HG03064 (cell line): ENCODE measurements at regions not wholly inside any gene's neighbourhood (a gene's known extent, or its start where the extent isn't known, plus 50 kb on each side); places are given as distances from the start of the nearest gene placed in this dataset.
"Not testable (repeated sequence)": the region's sequence is repeated elsewhere in the genome, so short reads cannot be mapped to it uniquely, and the experiment has no call there.

ENCODE experiments used
- ATAC-seq: cut with Tn5 transposase; IDR thresholded peaks from one replicate; pipeline ENCODE4 v1.9.1; 2021; ENCODE audit warnings: low read depth; ENCODE audit not compliant: unreplicated experiment

- ATAC-seq = no peak
Measured at GRCh38 chr21:20276954-20277353, 721.3 kb upstream of the NCAM2 start.

GRCh38 chr21:20283836-20284235 lies 714.4 kb upstream of the NCAM2 start:
- ATAC-seq = no peak

DNA sequence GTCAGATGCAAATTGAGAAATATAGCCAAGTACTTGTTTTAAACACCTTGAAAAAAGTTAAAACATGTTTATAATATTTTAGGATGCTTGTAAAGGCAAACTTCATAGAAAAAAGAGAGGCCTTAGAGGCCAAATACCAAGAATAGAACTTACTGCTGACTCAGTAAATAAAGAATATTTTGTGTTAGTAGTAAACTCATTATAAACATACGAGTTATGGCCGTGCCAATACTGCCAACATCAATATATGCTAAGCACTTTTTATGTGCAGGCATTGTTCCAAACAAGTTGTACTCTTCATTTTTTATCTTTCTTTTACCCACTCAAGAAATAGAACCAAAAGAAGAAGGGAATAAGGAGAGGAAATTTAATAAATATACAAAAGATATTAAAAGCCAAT lies 705.9 kb upstream of the NCAM2 start:
- ATAC-seq = no peak

GRCh38 chr21:20292854-20293253 lies 705.4 kb upstream of the NCAM2 start:
- not testable (repeated sequence) for ATAC-seq

- no peak for ATAC-seq
Measured at GRCh38 chr21:20301395-20301794, 696.8 kb upstream of the NCAM2 start.

DNA sequence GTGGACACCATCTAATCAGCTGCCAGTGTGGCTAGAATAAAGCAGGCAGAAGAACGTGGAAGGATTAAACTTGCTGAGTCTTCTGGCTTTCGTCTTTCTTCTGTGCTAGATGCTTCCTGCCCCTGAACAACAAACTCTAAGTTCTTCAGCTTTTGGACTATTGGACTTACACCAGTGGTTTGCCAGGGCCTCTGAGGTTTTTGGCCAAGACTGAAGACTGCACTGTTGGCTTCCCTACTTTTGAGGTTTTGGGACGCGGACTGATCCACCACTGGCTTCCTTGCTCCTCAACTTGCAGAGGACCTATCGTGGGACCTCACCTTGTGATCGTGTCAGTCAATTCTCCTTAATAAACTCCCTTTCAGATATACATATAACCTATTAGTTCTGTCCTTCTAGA lies 696.1 kb upstream of the NCAM2 start:
- ATAC-seq = no peak

DNA sequence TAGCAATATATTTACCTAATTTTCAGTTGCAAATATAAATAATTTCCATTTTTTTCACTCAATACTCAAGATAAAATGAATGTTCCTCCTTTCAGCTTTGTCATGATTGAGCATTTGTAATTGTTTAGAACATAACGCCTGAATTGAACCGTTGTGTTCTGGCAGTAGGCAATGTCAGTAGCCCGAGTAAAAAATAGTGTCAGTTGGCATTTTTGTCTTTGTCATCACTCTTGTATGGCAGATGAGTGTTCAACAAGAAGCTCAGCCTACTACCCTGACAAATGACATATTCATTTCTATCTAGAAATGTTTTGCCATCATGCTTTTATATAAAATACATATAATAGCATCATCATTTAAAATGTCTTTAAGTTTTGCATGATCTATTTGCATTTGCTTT lies 691.4 kb upstream of the NCAM2 start:
- no peak for ATAC-seq

GRCh38 chr21:20308586-20309315 lies 689.5 kb upstream of the NCAM2 start:
- ATAC-seq = no peak

DNA sequence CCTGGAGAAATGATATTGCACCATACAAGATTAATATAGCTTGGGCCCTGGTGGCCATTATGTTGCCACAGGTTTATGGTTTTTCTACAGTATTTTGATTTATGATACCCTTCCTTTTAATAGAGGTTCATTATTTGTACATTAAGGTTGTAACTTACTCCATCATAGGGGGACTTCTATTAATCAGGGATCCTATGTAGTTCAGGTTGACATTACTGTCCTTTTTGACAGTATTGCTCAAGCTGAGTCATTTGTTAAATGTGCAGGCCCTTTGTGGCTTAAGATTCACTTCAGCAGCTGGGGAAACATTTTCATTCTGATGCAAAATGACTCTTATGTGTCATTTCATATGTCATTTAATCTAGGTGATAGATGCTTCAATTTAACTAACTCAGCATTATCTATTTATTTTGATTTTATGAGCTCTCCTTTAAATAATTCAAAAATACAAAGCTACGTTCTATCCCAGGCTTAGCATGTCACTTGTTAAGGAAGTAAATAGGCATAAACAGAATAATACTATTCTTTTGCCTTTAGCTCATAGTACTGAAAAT lies 686.9 kb upstream of the NCAM2 start:
- no peak for ATAC-seq

- no peak for ATAC-seq
Measured at GRCh38 chr21:20313013-20313412, 685.2 kb upstream of the NCAM2 start.

DNA sequence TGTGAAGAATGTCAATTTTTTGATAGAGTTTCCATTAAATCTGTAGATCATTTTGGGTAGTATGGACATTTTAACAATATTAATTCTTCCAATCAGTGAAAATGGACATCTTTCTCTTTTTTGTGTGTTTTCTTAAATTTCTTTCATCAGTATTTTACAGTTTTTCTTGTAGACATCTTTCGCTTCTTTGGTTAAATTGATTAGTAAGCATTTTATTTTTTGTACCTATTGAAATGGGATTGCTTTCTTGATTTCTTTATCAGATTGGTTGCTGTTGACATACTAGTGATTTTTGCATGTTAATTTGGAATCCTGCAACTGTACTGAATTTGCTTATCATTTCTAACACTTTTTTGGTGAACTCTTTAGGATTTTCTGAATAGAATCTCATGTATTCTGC lies 683.2 kb upstream of the NCAM2 start:
- no peak for ATAC-seq

DNA sequence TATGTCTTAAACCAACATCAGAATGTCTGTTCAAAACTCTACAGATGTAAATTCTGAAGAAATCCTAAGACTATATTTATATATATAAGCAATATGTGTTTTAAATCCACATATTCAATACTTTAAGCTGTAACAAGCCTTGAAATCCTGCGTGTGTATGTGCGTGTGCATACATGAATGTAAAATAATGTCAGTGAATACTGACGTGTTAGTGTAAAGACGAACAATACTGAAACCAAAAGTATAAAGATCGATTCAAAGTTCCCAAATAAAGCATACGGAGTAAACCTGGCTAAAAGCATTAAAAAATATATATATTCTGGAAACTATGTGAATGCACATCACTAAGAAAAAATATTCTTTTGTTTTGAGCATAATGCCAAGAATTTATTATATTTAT lies 668.6 kb upstream of the NCAM2 start:
- no peak for ATAC-seq

DNA sequence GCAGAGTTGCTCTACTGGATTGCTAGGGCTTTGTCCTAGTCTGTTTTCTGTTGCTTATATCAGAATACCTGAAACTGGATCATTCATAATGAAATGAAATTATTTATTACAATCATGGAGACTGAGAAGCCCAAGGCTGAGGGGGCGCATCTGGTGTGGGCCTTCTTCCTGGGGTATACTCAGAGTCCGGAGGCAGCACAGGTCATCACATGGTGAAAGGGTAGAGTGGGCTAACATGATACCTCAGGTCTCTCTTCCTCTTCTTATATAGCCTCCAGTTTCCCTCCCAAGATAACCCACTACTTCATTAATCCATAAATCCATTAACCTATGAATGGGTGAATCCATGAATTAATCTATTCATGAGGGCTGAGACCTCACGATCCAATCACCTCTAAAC lies 667.6 kb upstream of the NCAM2 start:
- no peak for ATAC-seq

DNA sequence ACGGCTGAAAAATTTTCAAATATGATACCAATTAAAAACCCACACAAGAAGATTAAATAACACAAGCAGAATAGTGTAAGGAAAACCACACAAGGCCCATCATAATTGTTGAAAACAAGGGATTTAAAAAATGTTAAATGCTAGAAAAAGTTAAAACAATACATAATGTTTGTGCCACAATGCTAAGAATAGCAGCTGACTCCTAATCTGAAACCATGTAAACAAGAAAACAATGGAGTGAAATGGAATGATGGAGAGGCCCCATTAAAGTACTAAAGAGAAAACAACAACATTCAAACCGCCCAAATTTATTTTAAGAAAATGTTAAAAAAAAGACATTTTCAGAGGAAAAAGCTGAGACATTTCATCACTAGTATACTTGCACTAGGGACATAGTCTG lies 663.6 kb upstream of the NCAM2 start:
- no peak for ATAC-seq

GRCh38 chr21:20341431-20341830 lies 656.8 kb upstream of the NCAM2 start:
- ATAC-seq = no peak

- no peak for ATAC-seq
Measured at GRCh38 chr21:20343186-20343585, 655.0 kb upstream of the NCAM2 start.

DNA sequence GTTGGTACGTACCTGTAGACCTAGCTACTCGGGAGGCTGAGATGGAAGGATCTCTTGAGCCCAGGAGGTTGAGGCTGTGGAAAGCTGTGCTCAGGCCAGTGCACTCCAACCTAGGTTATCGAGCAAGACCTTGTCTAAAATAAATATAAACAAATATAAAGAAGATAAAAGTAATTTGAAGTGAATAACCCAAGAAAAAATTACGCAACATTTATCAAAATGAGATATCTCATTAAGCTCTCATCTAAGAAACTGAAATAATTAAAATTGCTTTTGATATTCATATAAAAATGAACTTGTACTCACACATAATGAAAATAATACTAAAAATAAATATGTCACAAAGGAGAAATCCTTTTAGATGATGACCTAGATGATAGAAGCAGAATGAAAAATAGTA lies 647.1 kb upstream of the NCAM2 start:
- no peak for ATAC-seq

- no peak for ATAC-seq
Measured at GRCh38 chr21:20353351-20353750, 644.9 kb upstream of the NCAM2 start.

GRCh38 chr21:20373031-20373430 lies 625.2 kb upstream of the NCAM2 start:
- no peak for ATAC-seq

DNA sequence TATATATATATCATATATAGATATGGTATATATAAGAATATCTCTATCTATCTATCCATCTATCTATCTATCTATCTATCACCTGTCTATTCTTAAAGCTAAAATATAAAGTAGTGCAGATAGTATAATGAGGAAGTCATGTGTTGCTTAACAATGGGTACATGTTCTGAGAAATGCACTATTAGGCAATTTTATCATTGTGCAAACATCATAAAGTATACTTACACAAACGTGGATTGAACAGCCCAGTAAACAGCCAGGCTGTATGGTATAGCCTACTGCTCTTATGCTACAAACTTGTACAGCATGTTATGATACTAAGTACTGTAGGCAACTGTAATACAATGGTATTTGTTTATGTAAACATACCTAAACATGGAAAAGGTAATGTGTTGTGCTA lies 621.0 kb upstream of the NCAM2 start:
- ATAC-seq = no peak

GRCh38 chr21:20388400-20388799 lies 609.8 kb upstream of the NCAM2 start:
- no peak for ATAC-seq

GRCh38 chr21:20396798-20397197 lies 601.4 kb upstream of the NCAM2 start:
- ATAC-seq = no peak

- ATAC-seq = no peak
Measured at GRCh38 chr21:20404915-20405314, 593.3 kb upstream of the NCAM2 start.
